Hepatocyte (in vitro differentiated cells): ENCODE measurements at regions not wholly inside any gene's neighbourhood (a gene's known extent, or its start where the extent isn't known, plus 50 kb on each side); places are given as distances from the start of the nearest gene placed in this dataset.

Source experiments
- CTCF ChIP-seq: fragments of 200-600 bp; sonication (generic); IDR thresholded peaks from 2 replicates; pipeline ENCODE4 v1.5.1; 2016; ENCODE audit warnings: antibody characterized with exemption, mild to moderate bottlenecking; ENCODE audit not compliant: poor library complexity
- EZH2 ChIP-seq: fragments of 200-600 bp; sonication (generic); IDR thresholded peaks from 2 replicates; pipeline ENCODE4 v1.6.1; 2016; ENCODE audit warnings: antibody characterized with exemption, mild to moderate bottlenecking, borderline replicate concordance
- EZH2phosphoT487 ChIP-seq: fragments of 200-600 bp; sonication (generic); IDR thresholded peaks from one replicate; pipeline ENCODE4 v1.6.1; 2018; ENCODE audit warnings: antibody characterized with exemption, mild to moderate bottlenecking, low read depth, moderate library complexity; ENCODE audit not compliant: unreplicated experiment, severe bottlenecking

DNA sequence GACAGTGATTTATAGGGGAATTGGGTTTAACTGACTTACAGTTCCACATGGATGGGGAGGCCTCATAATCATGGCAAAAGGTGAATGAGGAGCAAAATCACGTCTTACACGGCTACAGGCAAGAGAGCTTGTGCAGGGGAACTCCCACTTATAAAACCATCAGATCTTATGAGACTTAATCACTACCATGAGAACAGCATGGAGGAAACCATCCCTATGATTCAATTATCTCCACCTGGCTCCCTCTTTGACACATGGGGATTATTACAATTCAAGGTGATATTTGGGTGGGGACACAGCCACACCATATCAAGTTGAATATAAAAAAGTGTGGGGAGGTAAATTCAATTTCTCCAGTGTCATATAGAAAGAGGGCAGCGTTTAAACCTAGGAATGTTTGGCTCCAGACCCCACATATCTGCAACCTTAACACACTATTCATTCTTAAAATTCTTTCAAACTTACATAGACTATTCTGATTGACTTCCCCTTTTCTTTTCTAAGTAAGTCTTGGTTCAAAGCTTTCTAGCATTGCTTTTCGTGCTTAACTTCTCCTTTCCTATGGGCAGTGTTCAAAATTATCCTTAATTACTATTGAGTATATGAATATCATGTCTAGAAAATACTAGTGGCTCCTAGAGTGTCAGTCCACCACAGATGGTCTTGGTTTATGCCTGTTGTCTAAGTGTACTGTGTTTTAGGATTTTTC lies 446.7 kb upstream of the GBE1 start:
- TF ChIP-seq EZH2, result no peak
- no peak for TF ChIP-seq CTCF
- no peak for TF ChIP-seq EZH2phosphoT487
